ENCODE measurements at regions not wholly inside any gene's neighbourhood (a gene's known extent, or its start where the extent isn't known, plus 50 kb on each side); places are given as distances from the start of the nearest gene placed in this dataset.

- no peak for TF ChIP-seq CTCF (IDR thresholded peaks at IDR 0.05; ENCODE audit: low read length)
- no peak for TF ChIP-seq EZH2 (IDR thresholded peaks at IDR 0.05; ENCODE audit: borderline replicate concordance, low read length)
Observed at GRCh38 chr15:88986949-88987590, 73.9 kb upstream of the MFGE8 start.
